ENCODE measurements at regions not wholly inside any gene's neighbourhood (a gene's known extent, or its start where the extent isn't known, plus 50 kb on each side); places are given as distances from the start of the nearest gene placed in this dataset.

DNA sequence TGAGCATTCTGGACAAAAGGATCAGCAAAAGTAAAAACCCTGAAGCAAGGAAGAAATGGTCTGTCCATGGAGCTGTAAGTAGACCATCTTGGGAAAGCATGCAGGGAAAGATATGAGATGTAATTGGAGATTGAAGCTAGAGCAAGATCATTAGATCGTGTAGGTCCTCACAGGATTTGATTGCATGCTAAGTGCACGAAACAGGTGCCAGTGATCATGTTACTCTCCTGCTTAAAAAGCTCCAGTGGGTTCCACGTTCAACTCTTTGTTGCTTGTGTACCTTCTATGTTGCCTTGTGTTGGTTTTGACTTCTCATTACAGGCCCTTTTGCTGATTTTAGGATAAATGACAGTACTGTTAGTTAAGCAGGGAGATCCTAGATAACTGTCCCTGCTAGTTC is 442.0 kb downstream of the DMRT2 start:
- TF ChIP-seq, protein P1, sequence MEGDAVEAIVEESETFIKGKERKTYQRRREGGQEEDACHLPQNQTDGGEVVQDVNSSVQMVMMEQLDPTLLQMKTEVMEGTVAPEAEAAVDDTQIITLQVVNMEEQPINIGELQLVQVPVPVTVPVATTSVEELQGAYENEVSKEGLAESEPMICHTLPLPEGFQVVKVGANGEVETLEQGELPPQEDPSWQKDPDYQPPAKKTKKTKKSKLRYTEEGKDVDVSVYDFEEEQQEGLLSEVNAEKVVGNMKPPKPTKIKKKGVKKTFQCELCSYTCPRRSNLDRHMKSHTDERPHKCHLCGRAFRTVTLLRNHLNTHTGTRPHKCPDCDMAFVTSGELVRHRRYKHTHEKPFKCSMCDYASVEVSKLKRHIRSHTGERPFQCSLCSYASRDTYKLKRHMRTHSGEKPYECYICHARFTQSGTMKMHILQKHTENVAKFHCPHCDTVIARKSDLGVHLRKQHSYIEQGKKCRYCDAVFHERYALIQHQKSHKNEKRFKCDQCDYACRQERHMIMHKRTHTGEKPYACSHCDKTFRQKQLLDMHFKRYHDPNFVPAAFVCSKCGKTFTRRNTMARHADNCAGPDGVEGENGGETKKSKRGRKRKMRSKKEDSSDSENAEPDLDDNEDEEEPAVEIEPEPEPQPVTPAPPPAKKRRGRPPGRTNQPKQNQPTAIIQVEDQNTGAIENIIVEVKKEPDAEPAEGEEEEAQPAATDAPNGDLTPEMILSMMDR (IDR thresholded peaks at IDR 0.05; ENCODE audit: insufficient read depth, low read length, missing control alignments), result no peak
- POLR2A ChIA-PET, result no interaction called here
- DNase-seq (ENCODE audit: low read depth, low spot score), result no peak
- H3K4me3 ChIP-seq (ENCODE audit: low read depth, low read length), result no peak overlapping the region
- CTCF ChIA-PET, result no interaction called here

- POLR2A ChIA-PET, result no interaction called here
Observed at GRCh38 chr9:1495282-1496030, 445.3 kb downstream of the DMRT2 start.

GRCh38 chr9:1505489-1505888 is 455.3 kb downstream of the DMRT2 start:
- H3K4me3 ChIP-seq (ENCODE audit: low read depth, low read length), result no peak overlapping the region
- TF ChIP-seq, protein P1 (IDR thresholded peaks at IDR 0.05; ENCODE audit: insufficient read depth, low read length, missing control alignments), result no peak
- CTCF ChIA-PET, result no interaction called here
- POLR2A ChIA-PET, result no interaction called here
- DNase-seq (ENCODE audit: low read depth, low spot score), result no peak

More at GRCh38 chr9:1495282-1496030, 445.3 kb downstream of the DMRT2 start:
- TF ChIP-seq, protein P1 (IDR thresholded peaks at IDR 0.05; ENCODE audit: insufficient read depth, low read length, missing control alignments), result no peak
- CTCF ChIA-PET, result no interaction called here
- H3K4me3 ChIP-seq (ENCODE audit: low read depth, low read length), result no peak overlapping the region
- DNase-seq (ENCODE audit: low read depth, low spot score), result no peak

- H3K4me3 ChIP-seq (ENCODE audit: low read depth, low read length), result no peak overlapping the region
- no peak for DNase-seq (ENCODE audit: low read depth, low spot score)
- TF ChIP-seq, protein P1 (IDR thresholded peaks at IDR 0.05; ENCODE audit: insufficient read depth, low read length, missing control alignments), result no peak
- POLR2A ChIA-PET, result no interaction called here
- CTCF ChIA-PET, result no interaction called here
Observed at GRCh38 chr9:1510712-1511111, 460.6 kb downstream of the DMRT2 start.

- DNase-seq (ENCODE audit: low read depth, low spot score), result no peak
- no peak overlapping the region for H3K4me3 ChIP-seq (ENCODE audit: low read depth, low read length)
- POLR2A ChIA-PET, result no interaction called here
- TF ChIP-seq, protein P1 (IDR thresholded peaks at IDR 0.05; ENCODE audit: insufficient read depth, low read length, missing control alignments), result no peak
- CTCF ChIA-PET, result no interaction called here
Observed at GRCh38 chr9:1513105-1513504, 462.9 kb downstream of the DMRT2 start.

- no peak for DNase-seq (ENCODE audit: low read depth, low spot score)
- CTCF ChIA-PET, result no interaction called here
- POLR2A ChIA-PET, result no interaction called here
- no peak overlapping the region for H3K4me3 ChIP-seq (ENCODE audit: low read depth, low read length)
- TF ChIP-seq, protein P1 (IDR thresholded peaks at IDR 0.05; ENCODE audit: insufficient read depth, low read length, missing control alignments), result no peak
Observed at GRCh38 chr9:1514250-1514649, 464.1 kb downstream of the DMRT2 start.

Data from AG04449 (cell line).